Fibroblast of lung (primary cell): ENCODE measurements at regions not wholly inside any gene's neighbourhood (a gene's known extent, or its start where the extent isn't known, plus 50 kb on each side); places are given as distances from the start of the nearest gene placed in this dataset.

Source experiments
- CTCF ChIP-seq, 2 donors: IDR thresholded peaks in 1 of 2; conservative IDR thresholded peaks in 1 of 2; 1 replicate in 1 of 2; 2 replicates in 1 of 2; pipeline ENCODE4 v1.5.1; 2011 to 2012; ENCODE audit warnings: low read length in 2 of 2, control low read depth in 1 of 2, inconsistent platforms in 1 of 2, low read depth in 1 of 2, mild to moderate bottlenecking in 1 of 2
- EZH2 ChIP-seq: IDR thresholded peaks from 2 replicates; pipeline ENCODE4 v1.5.1; 2012; ENCODE audit warnings: low read length, control low read depth, mild to moderate bottlenecking; ENCODE audit errors: missing control alignments

GRCh38 chr3:178042376-178042775, 493.9 kb upstream of the KCNMB2 start:
- TF ChIP-seq CTCF (conservative IDR thresholded peaks at IDR 0.05 in 1 of 2, IDR thresholded peaks at IDR 0.05 in 1 of 2; ENCODE audit: low read depth in 1 of 2, low read length in 2 of 2) (no peak), EZH2 (no peak)
